Transverse colon (tissue), 4 donors: ENCODE measurements at regions not wholly inside any gene's neighbourhood (a gene's known extent, or its start where the extent isn't known, plus 50 kb on each side); places are given as distances from the start of the nearest gene placed in this dataset.

Experiments used
- DNase-seq: peaks from one replicate; pipeline ENCODE4 v3.0.0-alpha.2; 2019
- H3K27ac ChIP-seq, 4 donors: fragments of 200-600 bp; sonication (generic); 2 replicates each; pipeline ENCODE4 v1.5.1; 2016 to 2018; ENCODE audit warnings: inconsistent platforms in 4 of 4
- H3K27me3 ChIP-seq: fragments of 200-600 bp; sonication (generic); 2 replicates; pipeline ENCODE4 v1.5.1; 2017; ENCODE audit warnings: inconsistent platforms
- H3K36me3 ChIP-seq, 4 donors: fragments of 200-600 bp; sonication (generic); 2 replicates each; pipeline ENCODE4 v1.5.1; 2017 to 2019; ENCODE audit warnings: inconsistent platforms in 4 of 4
- H3K4me1 ChIP-seq, 4 donors: fragments of 200-600 bp; sonication (generic); 2 replicates each; pipeline ENCODE4 v1.5.1; 2017 to 2020; ENCODE audit warnings: inconsistent platforms in 4 of 4
- H3K4me3 ChIP-seq, 4 donors: fragments of 200-600 bp; sonication (generic); 1 replicate in 1 of 4; 2 replicates in 3 of 4; pipeline versions ENCODE4 v1.5.1 to v1.6.1; 2017 to 2019; ENCODE audit warnings: inconsistent platforms in 4 of 4
- H3K9me3 ChIP-seq, 2 donors: fragments of 200-600 bp; sonication (generic); 2 replicates each; pipeline ENCODE4 v1.5.1; 2017 to 2019; ENCODE audit warnings: inconsistent platforms in 2 of 2
- CTCF ChIP-seq, 5 experiments: fragments of 200-600 bp in 3 of 5; fragments of 450-650 bp in 2 of 5; sonication (generic) in 3 of 5; IDR thresholded peaks; 1 replicate in 2 of 5; 2 replicates in 3 of 5; pipeline ENCODE4 v1.5.1; 2016 to 2017; ENCODE audit warnings: antibody characterized with exemption in 5 of 5, inconsistent platforms in 3 of 5, mild to moderate bottlenecking in 2 of 5, moderate library complexity in 1 of 5
- EP300 ChIP-seq: sonication (generic); formaldehyde crosslinking; IDR thresholded peaks from one replicate; pipeline ENCODE4 v1.6.1; 2017; ENCODE audit warnings: antibody characterized with exemption, low read depth
- POLR2A ChIP-seq: fragments of 450-650 bp; IDR thresholded peaks from one replicate; pipeline ENCODE4 v1.6.1; 2016; ENCODE audit warnings: antibody characterized with exemption, mild to moderate bottlenecking, moderate library complexity
- POLR2AphosphoS5 ChIP-seq, 3 donors: sonication (generic); formaldehyde crosslinking; IDR thresholded peaks; one replicate each; pipeline ENCODE4 v1.6.1; 2016; ENCODE audit warnings: antibody characterized with exemption in 3 of 3
- WGBS, 2 donors: methylation state at CpG; one replicate each; pipeline ENCODE4 v1.1.5; 2018; ENCODE audit warnings: low coverage in 1 of 2; 5-methylcytosine and 5-hydroxymethylcytosine counted together
- in situ Hi-C, 4 donors: fragments of 200-750 bp; cut with MboI; loops; one replicate each; pipeline versions ENCODE4 v1.15.0 to v1.15.1; 2017; ENCODE audit warnings: low sequenced_read_pairs in 3 of 4, low pct_ligation_motif_present in 1 of 4, low pct_unique_long_range_greater_than_20kb in 1 of 4
- intact Hi-C: fragments of 100-400 bp; cut with DNase I; formaldehyde crosslinking; loops from one replicate; pipeline ENCODE4 v1.15.1; 2023; ENCODE audit warnings: low total_unique reads

GRCh38 chr12:130242506-130242905 is 80.2 kb downstream of the FZD10 start:
- H3K4me3 ChIP-seq, result no peak overlapping the region
- TF ChIP-seq POLR2A (no peak), POLR2AphosphoS5 (IDR thresholded peaks at IDR 0.05) (no peak), EP300 (no peak), CTCF (IDR thresholded peaks at IDR 0.05) (no peak)
- no peak overlapping the region for H3K27ac ChIP-seq
- no peak for DNase-seq
- no peaks in the 10 kb centered on the region for H3K9me3 ChIP-seq
- no peaks in the 10 kb centered on the region for H3K27me3 ChIP-seq
- H3K4me1 ChIP-seq, result no peaks in the 10 kb centered on the region
- 76 to 81% methylated on average over 3 to 7 of the region's 7 CpGs for WGBS, 2 donors
- H3K36me3 ChIP-seq, result no peaks in the 10 kb centered on the region
- intact Hi-C loops, result no loop called here
- in situ Hi-C loops, result no loop called here

DNA sequence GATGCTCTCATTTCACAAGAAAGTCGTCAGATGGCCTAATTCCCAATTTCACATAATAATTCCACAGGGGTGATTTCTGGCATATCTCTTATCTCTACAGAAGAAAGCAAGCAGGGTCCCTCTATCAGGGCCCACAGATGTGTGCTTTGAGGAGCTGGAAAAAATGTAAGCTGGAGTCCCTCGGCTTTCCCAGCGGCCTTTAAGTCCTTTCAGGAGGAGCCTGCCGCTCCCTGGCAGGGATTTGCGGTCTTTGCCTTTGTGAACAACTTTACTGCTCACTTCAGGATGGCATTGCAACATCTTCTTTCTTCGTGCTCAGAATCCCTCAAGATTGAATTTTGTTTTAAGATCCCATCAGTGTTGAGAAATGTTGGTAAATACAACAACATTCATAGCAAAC is 83.0 kb downstream of the FZD10 start:
- in situ Hi-C loops, result no loop called here
- Histone ChIP-seq H3K4me3 (no peak overlapping the region), H3K36me3 (no peaks in the 10 kb centered on the region), H3K4me1 (no peaks in the 10 kb centered on the region), H3K27me3 (no peaks in the 10 kb centered on the region), H3K27ac (no peak overlapping the region), H3K9me3 (no peaks in the 10 kb centered on the region)
- DNase-seq, result no peak
- intact Hi-C loops, result no loop called here
- 53 to 69% methylated on average over 5 to 6 of the region's 6 CpGs for WGBS, 2 donors
- TF ChIP-seq POLR2AphosphoS5 (IDR thresholded peaks at IDR 0.05) (no peak), POLR2A (no peak), CTCF (IDR thresholded peaks at IDR 0.05) (no peak), EP300 (no peak)

DNA sequence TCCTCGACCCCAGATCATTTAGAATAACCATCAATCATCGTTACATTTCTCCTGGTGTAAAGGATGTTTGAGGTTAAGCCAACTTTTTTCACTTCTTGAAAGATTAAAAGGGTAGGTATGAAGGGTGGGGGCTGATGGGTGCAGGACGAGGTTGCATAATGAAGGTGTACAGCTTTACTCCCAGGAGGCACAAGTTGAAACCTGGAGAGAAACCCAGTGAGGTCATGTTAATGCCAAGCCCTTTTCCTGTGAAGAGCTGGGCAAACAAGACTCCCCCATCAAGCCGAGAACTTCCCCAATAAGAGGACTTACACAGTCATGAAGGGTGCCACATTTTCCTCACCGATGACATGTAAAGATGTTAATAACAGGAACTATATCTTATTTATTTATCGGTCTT is 84.3 kb downstream of the FZD10 start:
- intact Hi-C loops (no loop called here), in situ Hi-C loops (no loop called here)
- Histone ChIP-seq H3K4me1 (no peaks in the 10 kb centered on the region), H3K27ac (no peak overlapping the region), H3K9me3 (no peaks in the 10 kb centered on the region), H3K36me3 (no peaks in the 10 kb centered on the region), H3K27me3 (no peaks in the 10 kb centered on the region), H3K4me3 (no peak overlapping the region)
- DNase-seq, result no peak
- TF ChIP-seq CTCF (IDR thresholded peaks at IDR 0.05) (no peak), POLR2A (no peak), EP300 (no peak), POLR2AphosphoS5 (IDR thresholded peaks at IDR 0.05) (no peak)
- whole genome bisulfite sequencing, 2 donors, result 53 to 75% methylated on average over 3 to 6 of the region's 6 CpGs

GRCh38 chr12:130247634-130248237 is 85.5 kb downstream of the FZD10 start:
- intact Hi-C loops (no loop called here), in situ Hi-C loops (no loop called here)
- no peak for DNase-seq
- 65 to 73% methylated on average over 4 of the region's 4 CpGs for WGBS, 2 donors
- Histone ChIP-seq H3K4me1 (no peaks in the 10 kb centered on the region), H3K27me3 (no peaks in the 10 kb centered on the region), H3K4me3 (no peak overlapping the region), H3K27ac (no peak overlapping the region), H3K9me3 (no peaks in the 10 kb centered on the region), H3K36me3 (no peaks in the 10 kb centered on the region)
- TF ChIP-seq POLR2AphosphoS5 (IDR thresholded peaks at IDR 0.05) (no peak), EP300 (no peak), CTCF (IDR thresholded peaks at IDR 0.05) (no peak), POLR2A (no peak)
